OCI-LY3 (cell line): ENCODE measurements at regions not wholly inside any gene's neighbourhood (a gene's known extent, or its start where the extent isn't known, plus 50 kb on each side); places are given as distances from the start of the nearest gene placed in this dataset.

ENCODE experiments used
- H2AFZ ChIP-seq: fragments of 200-600, 300-600 bp; shearing (Covaris generic); 2 replicates; pipeline ENCODE4 v1.6.0; 2014; ENCODE audit warnings: antibody characterized with exemption, low read depth, low read length
- H3K27ac ChIP-seq: fragments of 200-600, 300-600 bp; sonication (generic); 2 replicates; pipeline ENCODE4 v1.5.1; 2014; ENCODE audit warnings: mild to moderate bottlenecking, low read length, moderate library complexity, mixed read lengths
- H3K27me3 ChIP-seq: fragments of 200-600, 300-600 bp; sonication (generic); 2 replicates; pipeline ENCODE4 v1.6.1; 2014; ENCODE audit warnings: low read depth, low read length, mixed read lengths
- H3K36me3 ChIP-seq: fragments of 200-600, 300-600 bp; sonication (generic); replicated peaks from 2 replicates; pipeline ENCODE3; 2014; ENCODE audit warnings: low read depth, low read length, mixed read lengths
- H3K4me1 ChIP-seq: fragments of 300-600, 200-600 bp; sonication (generic); 2 replicates; pipeline ENCODE4 v1.6.1; 2014; ENCODE audit warnings: low read length, mixed read lengths
- H3K4me2 ChIP-seq: fragments of 200-600, 300-600 bp; sonication (generic); 2 replicates; pipeline ENCODE4 v1.6.1; 2014; ENCODE audit warnings: low read length, mixed read lengths
- H3K4me3 ChIP-seq: fragments of 300-600, 200-600 bp; sonication (generic); 2 replicates; pipeline ENCODE4 v1.5.1; 2014; ENCODE audit warnings: antibody characterized with exemption, mild to moderate bottlenecking, low read length, moderate library complexity
- H3K79me2 ChIP-seq: fragments of 300-600, 200-600 bp; shearing (Covaris generic); 2 replicates; pipeline ENCODE4 v1.6.1; 2014; ENCODE audit warnings: mild to moderate bottlenecking, low read length, mixed read lengths
- H3K9ac ChIP-seq: fragments of 300-600, 200-600 bp; shearing (Covaris generic); 2 replicates; pipeline ENCODE4 v1.6.0; 2014; ENCODE audit warnings: mild to moderate bottlenecking, low read length, moderate library complexity
- H3K9me3 ChIP-seq: fragments of 200-600, 300-600 bp; shearing (Covaris generic); 2 replicates; pipeline ENCODE4 v1.6.1; 2014; ENCODE audit warnings: low read length, mixed read lengths; ENCODE audit not compliant: insufficient read depth
- H4K20me1 ChIP-seq: fragments of 200-600, 300-600 bp; sonication (generic); 2 replicates; pipeline ENCODE4 v1.6.1; 2016; ENCODE audit warnings: low read length, mixed read lengths; ENCODE audit not compliant: insufficient read depth
- EZH2phosphoT487 ChIP-seq: fragments of 200-600 bp; shearing (Covaris generic); IDR thresholded peaks from 2 replicates; pipeline ENCODE4 v1.6.1; 2018; ENCODE audit warnings: antibody characterized with exemption, mixed run types, low read depth
- TF ChIP-seq, protein P1 (sequence below): fragments of 200-600, 300-600 bp; sonication (generic); IDR thresholded peaks from 2 replicates; pipeline ENCODE4 v1.5.1; 2014; ENCODE audit warnings: antibody characterized with exemption, low read length, low read depth

DNA sequence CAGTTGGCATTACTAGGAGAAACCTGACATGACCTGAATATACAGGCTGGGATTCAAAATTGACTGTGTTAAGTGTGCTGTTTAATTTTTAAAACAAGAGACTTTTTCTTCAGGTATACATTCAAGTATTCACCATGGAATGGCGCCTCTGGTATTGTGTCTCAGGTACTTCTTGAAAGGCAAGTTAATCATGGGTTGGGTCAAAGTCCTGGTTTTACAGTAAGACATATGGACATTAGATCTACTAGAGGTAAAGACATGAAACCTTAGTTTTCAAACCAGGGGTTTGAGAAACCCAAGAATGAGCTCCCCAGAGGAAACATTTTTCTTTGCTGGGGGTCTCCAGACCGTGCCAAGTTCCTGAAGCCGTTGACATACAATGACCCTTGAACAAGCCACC is 232.4 kb downstream of the SAMD5 start:
- H3K4me2 ChIP-seq = no peak overlapping the region
- H3K27me3 ChIP-seq = no peaks in the 10 kb centered on the region
- H3K9ac ChIP-seq = no peak overlapping the region
- H3K27ac ChIP-seq = no peak overlapping the region
- no peaks in the 10 kb centered on the region for H3K79me2 ChIP-seq
- H2AFZ ChIP-seq = no peak overlapping the region
- H3K36me3 ChIP-seq = no peaks in the 10 kb centered on the region
- TF ChIP-seq, protein P1, sequence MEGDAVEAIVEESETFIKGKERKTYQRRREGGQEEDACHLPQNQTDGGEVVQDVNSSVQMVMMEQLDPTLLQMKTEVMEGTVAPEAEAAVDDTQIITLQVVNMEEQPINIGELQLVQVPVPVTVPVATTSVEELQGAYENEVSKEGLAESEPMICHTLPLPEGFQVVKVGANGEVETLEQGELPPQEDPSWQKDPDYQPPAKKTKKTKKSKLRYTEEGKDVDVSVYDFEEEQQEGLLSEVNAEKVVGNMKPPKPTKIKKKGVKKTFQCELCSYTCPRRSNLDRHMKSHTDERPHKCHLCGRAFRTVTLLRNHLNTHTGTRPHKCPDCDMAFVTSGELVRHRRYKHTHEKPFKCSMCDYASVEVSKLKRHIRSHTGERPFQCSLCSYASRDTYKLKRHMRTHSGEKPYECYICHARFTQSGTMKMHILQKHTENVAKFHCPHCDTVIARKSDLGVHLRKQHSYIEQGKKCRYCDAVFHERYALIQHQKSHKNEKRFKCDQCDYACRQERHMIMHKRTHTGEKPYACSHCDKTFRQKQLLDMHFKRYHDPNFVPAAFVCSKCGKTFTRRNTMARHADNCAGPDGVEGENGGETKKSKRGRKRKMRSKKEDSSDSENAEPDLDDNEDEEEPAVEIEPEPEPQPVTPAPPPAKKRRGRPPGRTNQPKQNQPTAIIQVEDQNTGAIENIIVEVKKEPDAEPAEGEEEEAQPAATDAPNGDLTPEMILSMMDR = no peak
- no peak for TF ChIP-seq EZH2phosphoT487
- no peaks in the 10 kb centered on the region for H4K20me1 ChIP-seq
- H3K9me3 ChIP-seq = no peaks in the 10 kb centered on the region
- H3K4me3 ChIP-seq = no peak overlapping the region
- peaks cover 5% of the 10 kb centered on the region for H3K4me1 ChIP-seq

DNA sequence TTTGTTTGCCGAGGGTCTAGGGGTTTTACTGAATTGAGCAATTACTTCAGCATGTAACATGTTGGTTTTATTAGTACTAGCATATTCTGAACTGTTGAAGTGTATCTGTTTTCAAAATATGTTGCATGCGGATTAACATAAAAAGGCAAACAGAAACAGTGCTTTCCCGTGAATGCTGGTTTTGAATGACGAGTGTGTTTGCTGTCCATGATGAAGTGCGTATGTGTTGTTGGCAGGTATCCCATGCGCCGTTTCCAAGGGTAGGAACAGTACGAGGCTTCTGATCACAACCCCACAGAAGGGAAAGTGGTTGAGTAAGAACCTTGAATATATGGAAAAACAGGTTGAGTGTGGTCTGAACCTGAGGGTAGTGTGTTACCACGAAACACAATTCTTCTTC is 232.9 kb downstream of the SAMD5 start:
- H4K20me1 ChIP-seq = no peaks in the 10 kb centered on the region
- H3K4me1 ChIP-seq = peaks cover 5% of the 10 kb centered on the region
- H3K36me3 ChIP-seq = no peaks in the 10 kb centered on the region
- no peaks in the 10 kb centered on the region for H3K79me2 ChIP-seq
- no peak overlapping the region for H3K4me2 ChIP-seq
- H3K9ac ChIP-seq = no peak overlapping the region
- TF ChIP-seq, protein P1 = no peak
- TF ChIP-seq EZH2phosphoT487 = no peak
- H2AFZ ChIP-seq = no peak overlapping the region
- H3K27me3 ChIP-seq = no peaks in the 10 kb centered on the region
- H3K9me3 ChIP-seq = no peaks in the 10 kb centered on the region
- no peak overlapping the region for H3K4me3 ChIP-seq
- no peak overlapping the region for H3K27ac ChIP-seq

DNA sequence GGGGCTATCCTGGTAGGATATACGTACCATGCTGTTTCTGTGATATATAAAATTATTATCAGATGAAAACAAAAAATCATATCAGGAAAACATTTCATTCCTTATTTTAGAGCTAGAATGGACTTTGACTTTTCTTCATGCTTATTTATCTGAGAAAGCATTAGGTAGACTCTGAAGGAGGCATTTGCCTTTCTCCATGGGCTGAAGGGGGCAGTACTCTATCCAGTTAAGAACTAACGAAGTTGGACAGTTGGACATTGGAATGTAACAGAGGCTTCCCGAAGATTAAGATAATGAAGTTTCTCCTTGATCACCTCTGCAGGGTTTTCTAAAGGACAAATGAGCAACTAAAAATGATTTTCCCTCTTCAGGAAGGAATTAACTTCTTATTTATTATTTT is 233.9 kb downstream of the SAMD5 start:
- Histone ChIP-seq H3K9me3 (no peaks in the 10 kb centered on the region), H3K79me2 (no peaks in the 10 kb centered on the region), H3K36me3 (no peaks in the 10 kb centered on the region), H3K27ac (no peak overlapping the region), H3K27me3 (no peaks in the 10 kb centered on the region), H3K4me3 (no peak overlapping the region), H2AFZ (no peak overlapping the region), H3K4me1 (peaks cover under 1% of the 10 kb centered on the region; the same call in 1 of the 2 replicates), H4K20me1 (no peaks in the 10 kb centered on the region), H3K9ac (no peak overlapping the region), H3K4me2 (no peak overlapping the region)
- no peak for TF ChIP-seq EZH2phosphoT487
- TF ChIP-seq, protein P1 = no peak

DNA sequence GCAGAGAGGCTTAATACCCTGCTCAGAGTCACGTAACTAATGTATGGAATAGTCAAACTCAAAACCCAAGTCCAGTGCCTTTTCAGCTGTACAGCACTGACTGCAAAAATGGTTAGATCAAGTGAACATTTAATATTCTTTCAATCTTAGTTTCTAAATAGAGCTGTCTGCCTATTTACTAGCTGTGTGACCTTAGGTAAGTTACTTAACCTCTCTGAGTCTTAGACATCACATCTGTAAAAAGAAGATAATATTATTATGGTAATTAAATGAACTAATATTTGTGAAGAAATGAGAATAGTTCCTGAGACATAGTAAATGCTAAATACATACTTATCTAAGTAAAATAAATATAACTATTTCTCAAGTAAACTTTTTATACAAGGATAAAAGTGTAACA is 235.5 kb downstream of the SAMD5 start:
- H4K20me1 ChIP-seq = no peaks in the 10 kb centered on the region
- H3K4me3 ChIP-seq = no peak overlapping the region
- H3K4me2 ChIP-seq = no peak overlapping the region
- H3K79me2 ChIP-seq = no peaks in the 10 kb centered on the region
- no peaks in the 10 kb centered on the region for H3K9me3 ChIP-seq
- H3K36me3 ChIP-seq = no peaks in the 10 kb centered on the region
- TF ChIP-seq, protein P1 = no peak
- no peak for TF ChIP-seq EZH2phosphoT487
- H3K9ac ChIP-seq = no peak overlapping the region
- no peaks in the 10 kb centered on the region for H3K27me3 ChIP-seq
- no peaks in the 10 kb centered on the region for H3K4me1 ChIP-seq
- no peak overlapping the region for H2AFZ ChIP-seq
- no peak overlapping the region for H3K27ac ChIP-seq
